K562 (cell line): ENCODE measurements at regions not wholly inside any gene's neighbourhood (a gene's known extent, or its start where the extent isn't known, plus 50 kb on each side); places are given as distances from the start of the nearest gene placed in this dataset.

Source experiments
- YY1 ChIP-seq, 3 experiments: IDR thresholded peaks; 2 replicates each; pipeline ENCODE4 v1.6.1; 2011; ENCODE audit warnings: low read length in 2 of 3, mild to moderate bottlenecking in 2 of 3, moderate library complexity in 2 of 3, borderline replicate concordance in 1 of 3, control low read depth in 1 of 3, low read depth in 1 of 3; ENCODE audit not compliant: insufficient read depth in 3 of 3, insufficient replicate concordance in 2 of 3, control insufficient read depth in 1 of 3, insufficient read length in 1 of 3; ENCODE audit errors: extremely low read depth in 1 of 3
- ZNF766 ChIP-seq: fragments of 200-800 bp; sonication (Bioruptor generic); conservative IDR thresholded peaks from 2 replicates; pipeline ENCODE4 v1.6.1; 2016; ENCODE audit warnings: missing genetic modification characterization, missing compliant biosample characterization

DNA sequence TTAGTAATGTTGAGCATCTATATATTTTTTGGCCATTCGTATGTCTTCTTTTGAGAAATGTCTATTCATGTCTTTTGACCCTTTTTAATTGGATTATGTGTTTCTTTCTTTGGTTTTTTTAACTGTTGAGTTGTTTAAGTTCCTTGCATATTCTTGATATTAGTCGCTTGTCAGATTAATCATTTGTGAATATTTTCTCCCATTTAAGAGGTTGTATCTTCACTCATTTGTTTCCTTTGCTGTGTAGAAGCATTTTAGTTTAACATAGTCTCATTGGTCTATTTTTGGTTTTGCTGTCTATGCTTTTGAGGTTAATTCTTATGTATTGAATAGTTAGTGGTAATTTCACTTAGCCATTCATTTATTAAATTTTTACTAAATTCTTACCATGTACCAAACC is 283.8 kb downstream of the ZPLD1 start:
- TF ChIP-seq ZNF766 (CRISPR knock-in tag) (no peak), YY1 (IDR thresholded peaks at IDR 0.05; ENCODE audit: borderline replicate concordance in 1 of 3, control insufficient read depth in 1 of 3, extremely low read depth in 1 of 3, insufficient read depth in 3 of 3, insufficient read length in 1 of 3, insufficient replicate concordance in 2 of 3, low read depth in 1 of 3, low read length in 2 of 3) (no peak)
